ENCODE measurements at regions not wholly inside any gene's neighbourhood (a gene's known extent, or its start where the extent isn't known, plus 50 kb on each side); places are given as distances from the start of the nearest gene placed in this dataset. TPM values are rescaled to one million over a fixed set of nuclear protein-coding genes. Genes with fewer than 3 reads are reported as not detected.
A peak's percentile ranks its signal among the peaks of the same experiment; 100 is the strongest.

DNA sequence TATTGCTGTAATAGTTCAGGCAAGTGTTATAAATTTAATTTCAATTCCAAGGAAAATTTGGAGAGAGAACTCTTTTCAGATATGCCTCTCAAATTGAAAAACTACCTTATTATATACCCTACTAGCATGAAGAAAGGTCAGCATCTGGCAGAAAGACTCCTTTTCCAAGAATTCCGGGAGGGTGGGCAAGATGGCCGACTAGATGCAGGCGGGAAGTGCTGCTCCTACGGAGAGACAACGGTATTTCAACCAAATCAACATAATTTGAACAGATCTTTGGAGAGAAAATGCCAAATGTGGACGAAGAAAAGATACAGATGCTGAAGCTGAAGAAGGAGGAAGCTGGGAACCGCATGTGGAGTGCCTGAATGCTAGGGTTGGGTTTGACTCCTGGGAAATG lies 53.8 kb upstream of the INTU start:
- no peak for TF ChIP-seq EZH2 (IDR thresholded peaks at IDR 0.05; ENCODE audit: insufficient read depth, poor library complexity, severe bottlenecking)
- TF ChIP-seq EZH2phosphoT487 (IDR thresholded peaks at IDR 0.05; ENCODE audit: insufficient read depth, low read depth), result no peak
- in situ Hi-C loops (cut with MboI), result no loop called here
- Histone ChIP-seq H3K27me3 (replicated peaks; ENCODE audit: insufficient read depth) (no peaks in the 10 kb centered on the region), H3K36me3 (ENCODE audit: low read depth) (no peaks in the 10 kb centered on the region), H3K4me1 (ENCODE audit: insufficient read depth) (no peaks in the 10 kb centered on the region), H3K79me2 (ENCODE audit: insufficient read depth) (no peaks in the 10 kb centered on the region), H3K27ac (no peak overlapping the region), H4K20me1 (ENCODE audit: insufficient read depth) (no peaks in the 10 kb centered on the region), H3K9me3 (ENCODE audit: low read depth) (no peaks in the 10 kb centered on the region), H3F3A (ENCODE audit: insufficient read depth) (no peaks in the 10 kb centered on the region), H3K9me2 (ENCODE audit: insufficient read depth) (no peaks in the 10 kb centered on the region), H3K9ac (no peak overlapping the region), H3K4me3 (no peak overlapping the region), H2AFZ (no peak overlapping the region), H3K4me2 (ENCODE audit: unreplicated experiment) (no peak overlapping the region)
- 59 to 64% methylated on average over 7 of the region's 7 CpGs for WGBS, 2 experiments (ENCODE audit: low coverage in 1 of 2, low lambda C conversion rate in 2 of 2, missing lambda C conversion rate in 2 of 2)
- DNase-seq, result no peak

DNA sequence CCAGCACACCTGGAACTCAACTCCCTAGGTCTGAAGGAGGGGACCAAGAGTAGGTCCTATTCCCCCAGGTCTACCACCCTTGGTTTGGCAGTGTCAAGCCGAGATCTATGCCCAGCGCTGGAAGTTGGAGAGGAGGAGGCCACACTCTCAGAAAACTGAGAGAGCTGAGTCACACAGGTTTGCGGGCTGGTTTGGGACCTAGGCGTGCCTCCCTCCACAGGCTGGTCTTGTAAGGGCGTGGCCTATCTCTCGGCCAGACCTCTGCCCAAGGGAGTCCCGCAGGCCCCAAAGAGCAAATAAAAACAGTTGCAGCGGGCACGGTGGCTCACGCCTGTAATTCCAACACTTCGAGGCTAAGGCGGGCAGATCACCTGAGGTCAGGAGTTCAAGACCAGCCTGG lies 52.9 kb upstream of the INTU start:
- H3F3A ChIP-seq (ENCODE audit: insufficient read depth), result no peaks in the 10 kb centered on the region
- no peak for DNase-seq
- no peak overlapping the region for H3K4me3 ChIP-seq
- no peak overlapping the region for H2AFZ ChIP-seq
- no peak overlapping the region for H3K4me2 ChIP-seq (ENCODE audit: unreplicated experiment)
- 77 to 80% methylated on average over 12 of the region's 12 CpGs for WGBS, 2 experiments (ENCODE audit: low coverage in 1 of 2, low lambda C conversion rate in 2 of 2, missing lambda C conversion rate in 2 of 2)
- H3K27me3 ChIP-seq (replicated peaks; ENCODE audit: insufficient read depth), result no peaks in the 10 kb centered on the region
- no peak overlapping the region for H3K9ac ChIP-seq
- in situ Hi-C loops (cut with MboI), result no loop called here
- no peaks in the 10 kb centered on the region for H3K36me3 ChIP-seq (ENCODE audit: low read depth)
- no peaks in the 10 kb centered on the region for H3K9me3 ChIP-seq (ENCODE audit: low read depth)
- H3K27ac ChIP-seq, result no peak overlapping the region
- H4K20me1 ChIP-seq (ENCODE audit: insufficient read depth), result no peaks in the 10 kb centered on the region
- H3K4me1 ChIP-seq (ENCODE audit: insufficient read depth), result no peaks in the 10 kb centered on the region
- no peaks in the 10 kb centered on the region for H3K79me2 ChIP-seq (ENCODE audit: insufficient read depth)
- no peak for TF ChIP-seq EZH2phosphoT487 (IDR thresholded peaks at IDR 0.05; ENCODE audit: insufficient read depth, low read depth)
- TF ChIP-seq EZH2 (IDR thresholded peaks at IDR 0.05; ENCODE audit: insufficient read depth, poor library complexity, severe bottlenecking), result no peak
- no peaks in the 10 kb centered on the region for H3K9me2 ChIP-seq (ENCODE audit: insufficient read depth)

DNA sequence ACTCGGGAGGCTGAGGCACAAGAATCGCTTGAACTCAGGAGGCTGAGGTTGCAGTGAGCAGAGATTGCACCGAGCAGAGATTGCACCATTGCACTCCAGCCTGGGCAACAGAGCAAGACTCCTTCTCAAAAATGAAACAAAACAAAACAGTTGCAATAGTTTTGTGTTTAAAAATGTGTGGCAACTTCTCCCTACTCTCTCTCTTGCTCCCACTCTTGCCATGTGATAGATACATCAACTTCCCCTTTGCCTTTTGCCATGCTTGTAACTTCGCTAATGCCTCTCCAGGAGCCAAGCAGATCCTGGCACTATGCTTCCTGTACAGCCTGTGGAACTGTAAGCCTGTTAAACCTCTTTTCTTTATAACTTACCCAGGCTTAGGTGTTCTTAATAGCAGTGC lies 52.5 kb upstream of the INTU start:
- H3K36me3 ChIP-seq (ENCODE audit: low read depth), result no peaks in the 10 kb centered on the region

DNA sequence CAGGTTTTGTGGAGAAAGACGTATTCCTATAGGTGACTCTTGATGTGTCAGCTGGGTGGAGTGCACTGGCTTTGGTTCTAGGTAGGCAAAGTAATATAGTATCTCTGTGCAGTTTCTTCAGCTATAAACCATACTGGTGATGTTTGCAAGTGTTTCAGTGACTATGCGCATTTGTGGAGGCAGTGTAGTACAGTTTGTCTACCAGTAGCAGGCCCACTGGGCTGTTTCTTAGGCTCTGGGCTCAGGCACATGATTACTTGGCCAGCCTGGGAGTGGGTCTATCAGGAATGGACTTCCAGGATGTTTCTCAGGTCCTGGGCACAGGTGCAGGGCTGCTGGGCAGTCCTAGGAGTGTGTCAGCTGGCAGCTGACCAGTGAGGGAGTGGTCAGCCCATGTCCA lies 51.9 kb upstream of the INTU start:
- TF ChIP-seq EZH2phosphoT487 (IDR thresholded peaks at IDR 0.05; ENCODE audit: insufficient read depth, low read depth), result no peak
- TF ChIP-seq EZH2 (IDR thresholded peaks at IDR 0.05; ENCODE audit: insufficient read depth, poor library complexity, severe bottlenecking), result no peak
- no peak overlapping the region for H3K4me3 ChIP-seq
- H3F3A ChIP-seq (ENCODE audit: insufficient read depth), result no peaks in the 10 kb centered on the region
- H3K36me3 ChIP-seq (ENCODE audit: low read depth), result no peaks in the 10 kb centered on the region
- in situ Hi-C loops (cut with MboI), result no loop called here
- H3K9me2 ChIP-seq (ENCODE audit: insufficient read depth), result no peaks in the 10 kb centered on the region
- H3K27ac ChIP-seq, result no peak overlapping the region
- 47 to 70% methylated on average over 2 of the region's 2 CpGs for WGBS, 2 experiments (ENCODE audit: low coverage in 1 of 2, low lambda C conversion rate in 2 of 2, missing lambda C conversion rate in 2 of 2)
- H3K9ac ChIP-seq, result no peak overlapping the region
- H3K4me1 ChIP-seq (ENCODE audit: insufficient read depth), result no peaks in the 10 kb centered on the region
- H4K20me1 ChIP-seq (ENCODE audit: insufficient read depth), result no peaks in the 10 kb centered on the region
- H3K79me2 ChIP-seq (ENCODE audit: insufficient read depth), result no peaks in the 10 kb centered on the region
- H3K9me3 ChIP-seq (ENCODE audit: low read depth), result no peaks in the 10 kb centered on the region
- H3K27me3 ChIP-seq (replicated peaks; ENCODE audit: insufficient read depth), result no peaks in the 10 kb centered on the region
- no peak for DNase-seq
- no peak overlapping the region for H3K4me2 ChIP-seq (ENCODE audit: unreplicated experiment)
- no peak overlapping the region for H2AFZ ChIP-seq

More for the DNA sequence above, 52.5 kb upstream of the INTU start:
- no peak for TF ChIP-seq EZH2phosphoT487 (IDR thresholded peaks at IDR 0.05; ENCODE audit: insufficient read depth, low read depth)
- no peak for TF ChIP-seq EZH2 (IDR thresholded peaks at IDR 0.05; ENCODE audit: insufficient read depth, poor library complexity, severe bottlenecking)
- no peak overlapping the region for H3K9ac ChIP-seq
- H3K27ac ChIP-seq, result no peak overlapping the region
- no peak overlapping the region for H2AFZ ChIP-seq
- H3K9me2 ChIP-seq (ENCODE audit: insufficient read depth), result no peaks in the 10 kb centered on the region
- H3K4me3 ChIP-seq, result no peak overlapping the region
- H3K27me3 ChIP-seq (replicated peaks; ENCODE audit: insufficient read depth), result no peaks in the 10 kb centered on the region
- no peaks in the 10 kb centered on the region for H3K9me3 ChIP-seq (ENCODE audit: low read depth)
- in situ Hi-C loops (cut with MboI), result no loop called here
- H3K79me2 ChIP-seq (ENCODE audit: insufficient read depth), result no peaks in the 10 kb centered on the region
- no peak for DNase-seq
- H3F3A ChIP-seq (ENCODE audit: insufficient read depth), result no peaks in the 10 kb centered on the region
- H3K4me1 ChIP-seq (ENCODE audit: insufficient read depth), result no peaks in the 10 kb centered on the region
- H4K20me1 ChIP-seq (ENCODE audit: insufficient read depth), result no peaks in the 10 kb centered on the region
- WGBS, 2 experiments (ENCODE audit: low coverage in 1 of 2, low lambda C conversion rate in 2 of 2, missing lambda C conversion rate in 2 of 2), result 61 to 67% methylated on average over 4 of the region's 4 CpGs
- H3K4me2 ChIP-seq (ENCODE audit: unreplicated experiment), result no peak overlapping the region

MicroRNAs encoded in the stretch of these regions (microRNA counts, 767-probe panel; counts per million panel counts)
- 447 counts per million, percentile 86 among the panel's probes with 10 or more counts for microRNA hsa-miR-2054

Small RNA genes in the stretch of these regions (microRNA-seq; reads per million reads assigned to microRNA genes)
- not detected for gene MIR2054 (ENCODE audit: borderline number of aligned reads)

Small RNA genes in the stretch of these regions (small RNA-seq; reads per million reads assigned to genes)
- not detected for gene RF00019 (ENCODE audit: low read depth, low replicate concordance)

Measured in GM23248 (cell line).